Right lobe of liver (tissue), 4 donors: ENCODE measurements at regions not wholly inside any gene's neighbourhood (a gene's known extent, or its start where the extent isn't known, plus 50 kb on each side); places are given as distances from the start of the nearest gene placed in this dataset.

Source experiments
- POLR2A ChIP-seq: fragments of 450-650 bp; IDR thresholded peaks from one replicate; pipeline ENCODE4 v1.6.1; 2017; ENCODE audit warnings: antibody characterized with exemption, mild to moderate bottlenecking
- TF ChIP-seq, protein P1 (sequence below), 4 donors: fragments of 200-600 bp in 3 of 4; fragments of 450-650 bp in 1 of 4; IDR thresholded peaks; one replicate each; pipeline versions ENCODE4 v1.5.1 to v1.8.0; 2016 to 2022; ENCODE audit warnings: antibody characterized with exemption in 4 of 4, mild to moderate bottlenecking in 2 of 4
- donor health status: DM: no; HTN: no; CAD: no.
- donor health status: DM: no; HTN: no; CAD: no.
- donor health status: DM: no; HTN: yes; CAD: no.

DNA sequence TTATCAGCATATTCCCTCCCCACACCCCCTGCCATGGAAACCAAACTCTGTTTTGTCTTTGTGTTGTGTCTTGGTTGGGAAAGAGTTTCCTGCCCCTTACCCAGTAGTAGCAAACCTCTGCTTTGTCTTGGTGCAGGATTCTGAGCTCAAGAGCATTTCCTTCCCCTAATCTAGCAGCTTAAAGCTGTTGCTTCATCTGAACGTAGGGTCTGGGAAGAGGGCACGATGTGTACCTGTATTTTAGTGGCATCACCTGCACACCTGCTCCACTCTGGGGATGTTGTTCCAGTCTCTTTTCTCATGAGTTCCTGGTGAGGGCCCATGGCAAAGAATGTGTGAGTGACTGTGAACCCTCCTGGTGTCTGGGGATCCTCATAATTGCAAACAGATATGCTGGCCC lies 164.7 kb downstream of the SCP2D1 start:
- TF ChIP-seq, protein P1, sequence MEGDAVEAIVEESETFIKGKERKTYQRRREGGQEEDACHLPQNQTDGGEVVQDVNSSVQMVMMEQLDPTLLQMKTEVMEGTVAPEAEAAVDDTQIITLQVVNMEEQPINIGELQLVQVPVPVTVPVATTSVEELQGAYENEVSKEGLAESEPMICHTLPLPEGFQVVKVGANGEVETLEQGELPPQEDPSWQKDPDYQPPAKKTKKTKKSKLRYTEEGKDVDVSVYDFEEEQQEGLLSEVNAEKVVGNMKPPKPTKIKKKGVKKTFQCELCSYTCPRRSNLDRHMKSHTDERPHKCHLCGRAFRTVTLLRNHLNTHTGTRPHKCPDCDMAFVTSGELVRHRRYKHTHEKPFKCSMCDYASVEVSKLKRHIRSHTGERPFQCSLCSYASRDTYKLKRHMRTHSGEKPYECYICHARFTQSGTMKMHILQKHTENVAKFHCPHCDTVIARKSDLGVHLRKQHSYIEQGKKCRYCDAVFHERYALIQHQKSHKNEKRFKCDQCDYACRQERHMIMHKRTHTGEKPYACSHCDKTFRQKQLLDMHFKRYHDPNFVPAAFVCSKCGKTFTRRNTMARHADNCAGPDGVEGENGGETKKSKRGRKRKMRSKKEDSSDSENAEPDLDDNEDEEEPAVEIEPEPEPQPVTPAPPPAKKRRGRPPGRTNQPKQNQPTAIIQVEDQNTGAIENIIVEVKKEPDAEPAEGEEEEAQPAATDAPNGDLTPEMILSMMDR (IDR thresholded peaks at IDR 0.05): no peak
- TF ChIP-seq POLR2A: no peak
